Spinal cord (tissue), 9 donors: ENCODE measurements at regions not wholly inside any gene's neighbourhood (a gene's known extent, or its start where the extent isn't known, plus 50 kb on each side); places are given as distances from the start of the nearest gene placed in this dataset.
A peak's percentile ranks its signal among the peaks of the same experiment; 100 is the strongest.

ENCODE experiments used
- DNase-seq, 6 donors: peaks; one replicate each; pipeline versions ENCODE4 v3.0.0 to v3.0.0-alpha.2; 2013 to 2015; ENCODE audit warnings: low spot score in 6 of 6, low read depth in 4 of 6
- H3K27ac ChIP-seq: one replicate; pipeline ENCODE4 v1.5.1; 2013; ENCODE audit warnings: low read depth, low read length, control low read depth
- H3K27me3 ChIP-seq: one replicate; pipeline ENCODE4 v1.6.1; 2013; ENCODE audit warnings: low read length; ENCODE audit not compliant: control insufficient read depth, insufficient read depth
- H3K36me3 ChIP-seq: one replicate; pipeline ENCODE4 v1.6.1; 2013; ENCODE audit warnings: low read length; ENCODE audit not compliant: control insufficient read depth, insufficient read depth
- H3K4me1 ChIP-seq: one replicate; pipeline ENCODE4 v1.6.1; 2013; ENCODE audit warnings: low read length; ENCODE audit not compliant: control insufficient read depth, insufficient read depth
- H3K4me3 ChIP-seq: one replicate; pipeline ENCODE4 v1.5.1; 2013; ENCODE audit warnings: low read depth, low read length, control low read depth
- H3K9me3 ChIP-seq: one replicate; pipeline ENCODE4 v1.6.1; 2013; ENCODE audit warnings: low read length; ENCODE audit not compliant: control insufficient read depth, insufficient read depth
- WGBS: methylation state at CpG from one replicate; pipeline ENCODE4 v1.1.5; 2013; ENCODE audit warnings: missing lambda C conversion rate; ENCODE audit not compliant: insufficient coverage; 5-methylcytosine and 5-hydroxymethylcytosine counted together
- donor health status: healthy.

GRCh38 chr13:53197424-53197823 lies 168.8 kb downstream of the OLFM4 start:
- Histone ChIP-seq H3K4me1 (peaks cover 22% of the 10 kb centered on the region), H3K4me3 (no peak overlapping the region), H3K36me3 (no peaks in the 10 kb centered on the region), H3K9me3 (no peaks in the 10 kb centered on the region), H3K27me3 (peaks cover 13% of the 10 kb centered on the region), H3K27ac (no peak overlapping the region)
- peak in 1 of 6 donors; percentile 5 for DNase-seq
- WGBS, result no CpG with 5 or more reads among the region's 1 CpG

GRCh38 chr13:53198017-53198416 lies 169.4 kb downstream of the OLFM4 start:
- 56% methylated on average over 1 of the region's 1 CpG for WGBS
- H3K27ac ChIP-seq, result no peak overlapping the region
- peak in 3 of 6 donors; percentile 49 to 93 (median 69) for DNase-seq

GRCh38 chr13:53198736-53199135 lies 170.1 kb downstream of the OLFM4 start:
- Histone ChIP-seq H3K27ac (no peak overlapping the region), H3K27me3 (peaks cover 13% of the 10 kb centered on the region), H3K9me3 (no peaks in the 10 kb centered on the region), H3K4me1 (peaks cover 22% of the 10 kb centered on the region), H3K4me3 (no peak overlapping the region), H3K36me3 (no peaks in the 10 kb centered on the region)
- DNase-seq, result peak in 2 of 6 donors; percentile 61 to 64
- no CpG with 5 or more reads among the region's 4 CpGs for WGBS

More at GRCh38 chr13:53198017-53198416, 169.4 kb downstream of the OLFM4 start:
- Histone ChIP-seq H3K4me1 (peaks cover 22% of the 10 kb centered on the region), H3K9me3 (no peaks in the 10 kb centered on the region), H3K36me3 (no peaks in the 10 kb centered on the region), H3K27me3 (peaks cover 13% of the 10 kb centered on the region), H3K4me3 (no peak overlapping the region)

GRCh38 chr13:53200075-53200474 lies 171.5 kb downstream of the OLFM4 start:
- no peaks in the 10 kb centered on the region for H3K9me3 ChIP-seq
- H3K27me3 ChIP-seq, result peaks cover 13% of the 10 kb centered on the region
- no peaks in the 10 kb centered on the region for H3K36me3 ChIP-seq
- H3K4me1 ChIP-seq, result peaks cover 22% of the 10 kb centered on the region
- WGBS, result 84% methylated on average over 33 of the region's 34 CpGs
- H3K4me3 ChIP-seq, result no peak overlapping the region
- no peak overlapping the region for H3K27ac ChIP-seq
- no peak for DNase-seq

GRCh38 chr13:53200498-53201453 lies 172.2 kb downstream of the OLFM4 start:
- 10% methylated on average over 121 of the region's 121 CpGs for WGBS
- no peak overlapping the region for H3K4me3 ChIP-seq
- peak in 2 of 6 donors; percentile 66 to 75 for DNase-seq
- peaks cover 13% of the 10 kb centered on the region for H3K27me3 ChIP-seq
- peaks cover 22% of the 10 kb centered on the region for H3K4me1 ChIP-seq
- H3K27ac ChIP-seq, result no peak overlapping the region
- no peaks in the 10 kb centered on the region for H3K9me3 ChIP-seq
- no peaks in the 10 kb centered on the region for H3K36me3 ChIP-seq

- DNase-seq, result peak in 2 of 6 donors; percentile 78 to 82
- Histone ChIP-seq H3K4me3 (no peak overlapping the region), H3K36me3 (no peaks in the 10 kb centered on the region), H3K9me3 (no peaks in the 10 kb centered on the region), H3K27me3 (peaks cover 13% of the 10 kb centered on the region), H3K4me1 (peaks cover 22% of the 10 kb centered on the region), H3K27ac (no peak overlapping the region)
- 15% methylated on average over 74 of the region's 74 CpGs for WGBS
Observed at GRCh38 chr13:53201454-53202225, 173.0 kb downstream of the OLFM4 start.

GRCh38 chr13:53204598-53204997 lies 176.0 kb downstream of the OLFM4 start:
- WGBS, result 67% methylated on average over 1 of the region's 4 CpGs
- Histone ChIP-seq H3K4me3 (no peak overlapping the region), H3K9me3 (no peaks in the 10 kb centered on the region), H3K4me1 (peaks cover 22% of the 10 kb centered on the region), H3K27ac (no peak overlapping the region), H3K27me3 (peaks cover 12% of the 10 kb centered on the region), H3K36me3 (peaks cover 3% of the 10 kb centered on the region)
- DNase-seq, result no peak

GRCh38 chr13:53206455-53206854 lies 177.8 kb downstream of the OLFM4 start:
- no peaks in the 10 kb centered on the region for H3K9me3 ChIP-seq
- WGBS, result no CpG with 5 or more reads among the region's 1 CpG
- no peak overlapping the region for H3K27ac ChIP-seq
- H3K4me1 ChIP-seq, result peaks cover 9% of the 10 kb centered on the region
- H3K27me3 ChIP-seq, result peaks cover 3% of the 10 kb centered on the region
- H3K36me3 ChIP-seq, result peaks cover 3% of the 10 kb centered on the region
- peak in 2 of 6 donors; percentile 51 to 84 for DNase-seq
- no peak overlapping the region for H3K4me3 ChIP-seq

GRCh38 chr13:53207556-53207955 lies 178.9 kb downstream of the OLFM4 start:
- Histone ChIP-seq H3K9me3 (no peaks in the 10 kb centered on the region), H3K27ac (no peak overlapping the region), H3K4me3 (no peak overlapping the region), H3K27me3 (no peaks in the 10 kb centered on the region), H3K36me3 (peaks cover 3% of the 10 kb centered on the region), H3K4me1 (no peaks in the 10 kb centered on the region)
- 40% methylated on average over 1 of the region's 3 CpGs for WGBS
- peak in 2 of 6 donors; percentile 41 to 73 for DNase-seq
